IPS-18c (cell line): ENCODE measurements at regions not wholly inside any gene's neighbourhood (a gene's known extent, or its start where the extent isn't known, plus 50 kb on each side); places are given as distances from the start of the nearest gene placed in this dataset.
"Not testable (repeated sequence)": the region's sequence is repeated elsewhere in the genome, so short reads cannot be mapped to it uniquely, and the experiment has no call there.

Experiments
- H3K4me3 ChIP-seq: 2 replicates; pipeline ENCODE4 v1.7.0; 2013; ENCODE audit warnings: low read depth, mild to moderate bottlenecking, low read length, moderate library complexity; ENCODE audit not compliant: insufficient read depth
- H3K9me3 ChIP-seq: one replicate; pipeline ENCODE4 v1.6.1; 2013; ENCODE audit warnings: mild to moderate bottlenecking, low read length, moderate library complexity; ENCODE audit not compliant: control insufficient read depth, insufficient read depth

- Histone ChIP-seq H3K9me3 (peaks cover 67% of the 10 kb centered on the region), H3K4me3 (peak overlapping the region; percentile 9; the same call in 1 of the 2 replicates)
Observed at GRCh38 chr4:49117951-49118350, 131.9 kb downstream of the CWH43 start.

- H3K4me3 ChIP-seq = 0 out of 2 replicates have a peak overlapping the region, but pooled peaks have one; percentile 0
- H3K9me3 ChIP-seq = peaks cover 61% of the 10 kb centered on the region
Observed at GRCh38 chr4:49118379-49119212, 132.5 kb downstream of the CWH43 start.

DNA sequence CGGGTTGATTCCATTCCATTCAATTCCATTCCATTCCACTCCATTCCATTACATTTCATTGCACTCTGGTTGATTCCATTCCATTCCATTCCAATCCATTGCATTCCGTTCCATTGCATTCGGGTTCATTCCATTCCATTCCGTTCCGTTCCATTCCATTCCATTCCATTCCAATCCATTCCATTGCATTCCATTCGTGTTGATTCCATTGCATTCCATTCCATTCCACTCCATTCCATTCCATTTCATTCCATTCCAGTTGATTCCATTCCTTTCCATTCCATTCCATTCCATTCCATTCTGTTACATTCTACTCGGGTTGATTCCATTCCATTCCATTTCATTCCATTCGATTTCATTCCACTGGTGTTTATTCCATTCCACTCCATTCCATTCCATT lies 133.3 kb downstream of the CWH43 start:
- H3K9me3 ChIP-seq = peaks cover 57% of the 10 kb centered on the region
- H3K4me3 ChIP-seq = 0 out of 2 replicates have a peak overlapping the region, but pooled peaks have one; percentile 0

- 0 out of 2 replicates have a peak overlapping the region, but pooled peaks have one; percentile 0 for H3K4me3 ChIP-seq
- peaks cover 49% of the 10 kb centered on the region for H3K9me3 ChIP-seq
Observed at GRCh38 chr4:49120042-49120779, 134.1 kb downstream of the CWH43 start.

DNA sequence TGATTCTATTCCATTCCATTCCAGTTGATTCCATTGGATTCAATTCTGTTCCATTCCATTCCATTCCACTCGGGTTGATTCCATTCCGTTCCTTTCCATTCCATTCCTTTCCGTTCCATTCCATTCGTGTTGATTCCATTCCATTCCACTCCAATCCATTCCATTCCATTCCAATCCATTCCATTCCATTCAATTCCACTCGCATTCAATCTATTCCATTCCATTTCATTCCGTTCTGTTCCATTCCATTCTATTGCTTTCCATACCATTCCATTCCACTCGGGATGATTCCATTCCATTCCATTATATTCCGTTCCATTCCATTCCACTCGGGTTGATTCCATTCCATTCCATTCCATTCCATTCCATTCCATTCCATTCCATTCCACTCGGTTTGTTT lies 134.7 kb downstream of the CWH43 start:
- peak overlapping the region; percentile 0; the same call in 1 of the 2 replicates for H3K4me3 ChIP-seq
- peaks cover 44% of the 10 kb centered on the region for H3K9me3 ChIP-seq

- not testable (repeated sequence) for H3K4me3 ChIP-seq, H3K9me3 ChIP-seq
Observed at GRCh38 chr4:49126443-49126842, 140.4 kb downstream of the CWH43 start.

DNA sequence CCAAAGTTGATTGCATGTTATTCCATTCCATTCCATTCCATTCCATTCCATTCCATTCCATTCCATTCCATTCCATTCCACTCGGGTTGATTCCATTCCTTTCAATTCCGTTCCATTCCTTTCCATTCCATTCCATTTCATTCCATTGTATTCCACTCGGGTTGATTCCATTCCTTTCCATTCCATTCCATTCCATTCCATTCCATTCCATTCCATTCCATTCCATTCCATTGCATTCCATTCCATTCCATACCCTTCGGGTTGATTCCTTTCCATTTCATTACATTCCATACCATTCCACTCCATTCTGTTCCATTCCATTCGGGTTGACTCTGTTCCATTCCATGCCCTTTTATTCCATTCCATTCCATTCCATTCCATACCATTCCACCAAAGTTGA lies 140.8 kb downstream of the CWH43 start:
- H3K9me3 ChIP-seq, H3K4me3 ChIP-seq: not testable (repeated sequence)

GRCh38 chr4:49129385-49129784 lies 143.3 kb downstream of the CWH43 start:
- not testable (repeated sequence) for H3K9me3 ChIP-seq, H3K4me3 ChIP-seq

- H3K9me3 ChIP-seq, H3K4me3 ChIP-seq: not testable (repeated sequence)
Observed at GRCh38 chr4:49129870-49130269, 143.8 kb downstream of the CWH43 start.

DNA sequence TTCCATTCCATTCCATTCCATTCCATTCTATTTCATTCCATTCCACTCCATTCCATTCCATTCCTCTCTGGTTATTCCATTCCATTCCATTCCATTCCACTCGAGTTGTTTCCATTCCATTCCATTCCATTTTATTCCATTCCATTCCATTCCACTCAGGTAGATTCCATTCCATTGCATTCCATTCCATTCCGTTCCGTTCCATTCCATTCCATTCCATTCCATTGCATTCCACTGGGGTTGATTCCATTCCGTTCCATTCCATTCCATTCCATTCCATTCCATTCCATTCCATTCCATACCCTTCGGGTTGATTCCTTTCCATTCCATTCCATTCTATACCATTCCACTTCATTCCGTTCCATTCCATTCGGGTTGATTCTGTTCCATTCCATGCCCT lies 144.6 kb downstream of the CWH43 start:
- not testable (repeated sequence) for H3K9me3 ChIP-seq, H3K4me3 ChIP-seq

- H3K9me3 ChIP-seq, H3K4me3 ChIP-seq: not testable (repeated sequence)
Observed at GRCh38 chr4:49137043-49137442, 151.0 kb downstream of the CWH43 start.

GRCh38 chr4:49137961-49138360 lies 151.9 kb downstream of the CWH43 start:
- not testable (repeated sequence) for H3K4me3 ChIP-seq

DNA sequence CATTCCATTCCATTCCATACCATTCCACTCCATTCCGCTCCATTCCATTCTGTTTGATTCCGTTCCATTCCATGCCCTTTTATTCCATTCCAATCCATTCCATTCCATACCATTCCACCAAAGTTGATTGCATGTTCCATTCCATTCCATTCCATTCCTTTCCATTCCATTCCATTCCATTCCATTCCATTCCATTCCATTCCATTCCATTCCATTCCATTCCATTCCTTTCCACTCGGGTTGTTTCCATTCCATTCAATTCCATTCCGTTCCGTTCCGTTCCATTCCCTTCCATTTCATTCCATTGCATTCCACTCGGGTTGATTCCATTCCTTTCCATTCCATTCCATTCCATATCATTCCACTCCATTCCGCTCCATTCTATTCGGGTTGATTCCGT lies 152.7 kb downstream of the CWH43 start:
- not testable (repeated sequence) for H3K4me3 ChIP-seq
- H3K9me3 ChIP-seq = peaks cover 14% of the 10 kb centered on the region

More at GRCh38 chr4:49137961-49138360, 151.9 kb downstream of the CWH43 start:
- not testable (repeated sequence) for H3K9me3 ChIP-seq

DNA sequence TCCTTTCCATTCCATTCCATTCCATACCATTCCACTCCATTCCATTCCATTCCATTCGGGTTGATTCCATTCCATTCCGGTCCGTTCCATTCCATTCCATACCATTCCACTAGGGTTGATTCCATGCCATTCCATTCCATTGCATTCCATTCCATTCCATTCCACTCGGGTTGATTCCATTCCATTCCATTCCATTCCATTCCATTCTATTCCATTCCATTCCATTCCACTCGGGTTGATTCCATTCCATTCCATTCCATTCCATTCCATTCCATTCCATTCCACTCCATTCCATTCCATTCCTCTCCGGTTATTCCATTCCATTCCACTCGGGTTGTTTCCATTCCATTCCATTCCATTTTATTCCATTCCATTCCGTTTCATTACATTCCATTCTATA lies 153.4 kb downstream of the CWH43 start:
- peaks cover 17% of the 10 kb centered on the region for H3K9me3 ChIP-seq

GRCh38 chr4:49140351-49140750 lies 154.3 kb downstream of the CWH43 start:
- peaks cover 21% of the 10 kb centered on the region for H3K9me3 ChIP-seq
- not testable (repeated sequence) for H3K4me3 ChIP-seq

More for the DNA sequence above, 153.4 kb downstream of the CWH43 start:
- H3K4me3 ChIP-seq = not testable (repeated sequence)

- H3K4me3 ChIP-seq = not testable (repeated sequence)
- peaks cover 32% of the 10 kb centered on the region for H3K9me3 ChIP-seq
Observed at GRCh38 chr4:49141955-49142354, 155.9 kb downstream of the CWH43 start.

DNA sequence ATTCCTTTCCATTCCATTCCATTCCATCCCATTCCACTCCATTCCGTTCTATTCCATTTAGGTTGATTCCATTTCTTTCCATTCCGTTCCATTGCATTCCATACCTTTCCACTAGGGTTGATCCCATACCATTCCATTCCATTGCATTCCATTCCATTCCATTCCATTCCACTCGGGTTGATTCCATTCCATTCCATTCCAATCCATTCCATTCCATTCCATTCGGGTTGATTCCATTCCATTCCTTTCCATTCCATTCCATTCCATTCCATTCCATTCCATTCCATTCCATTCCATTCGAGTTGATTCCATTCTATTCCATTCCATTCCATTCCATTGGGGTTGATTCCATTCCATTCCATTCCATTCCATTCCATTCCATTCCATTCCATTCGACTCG lies 161.1 kb downstream of the CWH43 start:
- H3K4me3 ChIP-seq = not testable (repeated sequence)
- peaks cover 69% of the 10 kb centered on the region for H3K9me3 ChIP-seq

GRCh38 chr4:49147596-49147995 lies 161.5 kb downstream of the CWH43 start:
- peaks cover 73% of the 10 kb centered on the region for H3K9me3 ChIP-seq
- H3K4me3 ChIP-seq = 0 out of 2 replicates have a peak overlapping the region, but pooled peaks have one; percentile 1
